ENCODE measurements at regions not wholly inside any gene's neighbourhood (a gene's known extent, or its start where the extent isn't known, plus 50 kb on each side); places are given as distances from the start of the nearest gene placed in this dataset.

DNA sequence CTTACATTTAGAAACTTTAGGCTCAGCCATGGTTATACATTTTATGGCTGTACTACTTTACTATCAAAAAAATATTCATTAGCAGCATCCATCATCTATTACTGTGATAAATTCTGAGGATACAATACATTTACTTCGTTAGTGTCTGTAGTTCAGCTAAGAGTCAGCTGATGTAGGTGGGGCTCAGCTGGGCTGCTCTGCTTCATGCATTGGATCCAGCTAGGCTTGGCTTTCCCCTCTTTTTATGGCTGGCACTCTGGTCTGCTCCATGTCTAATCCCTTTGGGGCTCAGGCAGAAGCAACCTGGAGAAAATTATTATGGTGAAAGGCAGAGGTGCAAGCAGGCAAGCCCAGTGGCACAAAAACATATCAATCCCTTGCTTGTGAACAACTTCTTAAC lies 930.1 kb upstream of the NR2F2 start:
- intact Hi-C loops (cut with micrococcal nuclease) = no loop called here
- BruUV-seq (replicated peaks) = no TSS peak

DNA sequence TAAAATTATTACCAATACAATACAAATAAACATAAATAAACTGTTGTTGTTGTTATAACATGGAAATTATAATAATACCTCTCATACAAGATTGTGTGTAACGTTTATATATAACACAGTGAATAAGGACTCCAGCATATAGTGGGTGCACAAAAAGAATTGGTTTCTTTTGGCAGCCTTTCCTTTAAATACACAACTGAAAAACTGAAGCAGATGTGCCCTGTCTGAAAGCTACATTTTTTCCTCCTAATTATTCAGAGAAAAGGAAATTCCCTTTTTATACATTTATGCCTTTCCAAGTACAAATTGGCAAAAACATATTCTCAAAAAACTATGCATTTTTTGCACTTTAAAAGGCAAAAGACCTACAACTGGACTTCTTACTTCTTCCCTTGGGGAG lies 928.9 kb upstream of the NR2F2 start:
- TF ChIP-seq, protein P1, sequence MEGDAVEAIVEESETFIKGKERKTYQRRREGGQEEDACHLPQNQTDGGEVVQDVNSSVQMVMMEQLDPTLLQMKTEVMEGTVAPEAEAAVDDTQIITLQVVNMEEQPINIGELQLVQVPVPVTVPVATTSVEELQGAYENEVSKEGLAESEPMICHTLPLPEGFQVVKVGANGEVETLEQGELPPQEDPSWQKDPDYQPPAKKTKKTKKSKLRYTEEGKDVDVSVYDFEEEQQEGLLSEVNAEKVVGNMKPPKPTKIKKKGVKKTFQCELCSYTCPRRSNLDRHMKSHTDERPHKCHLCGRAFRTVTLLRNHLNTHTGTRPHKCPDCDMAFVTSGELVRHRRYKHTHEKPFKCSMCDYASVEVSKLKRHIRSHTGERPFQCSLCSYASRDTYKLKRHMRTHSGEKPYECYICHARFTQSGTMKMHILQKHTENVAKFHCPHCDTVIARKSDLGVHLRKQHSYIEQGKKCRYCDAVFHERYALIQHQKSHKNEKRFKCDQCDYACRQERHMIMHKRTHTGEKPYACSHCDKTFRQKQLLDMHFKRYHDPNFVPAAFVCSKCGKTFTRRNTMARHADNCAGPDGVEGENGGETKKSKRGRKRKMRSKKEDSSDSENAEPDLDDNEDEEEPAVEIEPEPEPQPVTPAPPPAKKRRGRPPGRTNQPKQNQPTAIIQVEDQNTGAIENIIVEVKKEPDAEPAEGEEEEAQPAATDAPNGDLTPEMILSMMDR (IDR thresholded peaks at IDR 0.05; ENCODE audit: unreplicated experiment) = no peak
- no peak overlapping the region for H3K4me3 Mint-ChIP-seq (ENCODE audit: unreplicated experiment)
- no peak overlapping the region for H3K27ac Mint-ChIP-seq (ENCODE audit: low read depth, unreplicated experiment)
- no peaks in the 10 kb centered on the region for H3K4me1 Mint-ChIP-seq (ENCODE audit: insufficient read depth, unreplicated experiment)
- H3K27me3 Mint-ChIP-seq (ENCODE audit: insufficient read depth, unreplicated experiment) = no peaks in the 10 kb centered on the region
- H3K9me3 Mint-ChIP-seq (ENCODE audit: unreplicated experiment) = peaks cover 15% of the 10 kb centered on the region
- ChIA-PET CTCF (interaction anchor here (0.8 kb wide), 1 partner anchor 22 kb away, joined by 3 read pairs; no protein-coding TSS in a partner anchor), POLR2A (no interaction called here)
- DNase-seq (ENCODE audit: unreplicated experiment) = no peak
- intact Hi-C loops (cut with micrococcal nuclease) = no loop called here
- no peaks in the 10 kb centered on the region for H3K36me3 Mint-ChIP-seq (ENCODE audit: insufficient read depth, unreplicated experiment)
- BruUV-seq (replicated peaks) = no TSS peak

More for the DNA sequence above, 930.1 kb upstream of the NR2F2 start:
- peaks cover 15% of the 10 kb centered on the region for H3K9me3 Mint-ChIP-seq (ENCODE audit: unreplicated experiment)
- POLR2A ChIA-PET = no interaction called here
- H3K4me3 Mint-ChIP-seq (ENCODE audit: unreplicated experiment) = no peak overlapping the region
- CTCF ChIA-PET = no interaction called here
- H3K36me3 Mint-ChIP-seq (ENCODE audit: insufficient read depth, unreplicated experiment) = no peaks in the 10 kb centered on the region
- no peak for DNase-seq (ENCODE audit: unreplicated experiment)
- TF ChIP-seq, protein P1 (IDR thresholded peaks at IDR 0.05; ENCODE audit: unreplicated experiment) = no peak
- H3K4me1 Mint-ChIP-seq (ENCODE audit: insufficient read depth, unreplicated experiment) = no peaks in the 10 kb centered on the region
- no peak overlapping the region for H3K27ac Mint-ChIP-seq (ENCODE audit: low read depth, unreplicated experiment)
- no peaks in the 10 kb centered on the region for H3K27me3 Mint-ChIP-seq (ENCODE audit: insufficient read depth, unreplicated experiment)

DNA sequence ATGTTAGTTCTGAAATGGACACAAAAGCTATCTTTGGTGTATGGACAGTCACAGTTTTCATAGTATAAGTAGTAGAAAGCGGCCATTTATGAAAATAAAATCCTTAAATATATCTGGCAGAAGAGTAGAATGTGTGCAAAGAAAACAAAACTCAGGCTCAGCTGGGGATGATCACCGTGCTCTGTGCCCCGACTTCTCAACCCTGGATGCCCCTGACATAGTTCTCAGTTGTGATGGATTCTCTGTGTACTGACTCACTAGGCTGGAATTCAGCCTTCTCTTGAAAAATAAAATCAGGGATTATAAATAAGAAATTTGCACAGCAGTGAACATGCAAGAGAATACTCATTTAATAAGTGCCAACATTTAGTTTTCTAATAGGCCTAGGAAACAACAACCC lies 925.1 kb upstream of the NR2F2 start:
- TF ChIP-seq, protein P1 (IDR thresholded peaks at IDR 0.05; ENCODE audit: unreplicated experiment) = no peak
- no TSS peak for BruUV-seq (replicated peaks)
- ChIA-PET POLR2A (no interaction called here), CTCF (no interaction called here)
- H3K27ac Mint-ChIP-seq (ENCODE audit: low read depth, unreplicated experiment) = no peak overlapping the region
- H3K36me3 Mint-ChIP-seq (ENCODE audit: insufficient read depth, unreplicated experiment) = no peaks in the 10 kb centered on the region
- DNase-seq (ENCODE audit: unreplicated experiment) = no peak
- H3K27me3 Mint-ChIP-seq (ENCODE audit: insufficient read depth, unreplicated experiment) = no peaks in the 10 kb centered on the region
- intact Hi-C loops (cut with micrococcal nuclease) = no loop called here
- no peak overlapping the region for H3K4me3 Mint-ChIP-seq (ENCODE audit: unreplicated experiment)
- no peaks in the 10 kb centered on the region for H3K9me3 Mint-ChIP-seq (ENCODE audit: unreplicated experiment)
- no peaks in the 10 kb centered on the region for H3K4me1 Mint-ChIP-seq (ENCODE audit: insufficient read depth, unreplicated experiment)

DNA sequence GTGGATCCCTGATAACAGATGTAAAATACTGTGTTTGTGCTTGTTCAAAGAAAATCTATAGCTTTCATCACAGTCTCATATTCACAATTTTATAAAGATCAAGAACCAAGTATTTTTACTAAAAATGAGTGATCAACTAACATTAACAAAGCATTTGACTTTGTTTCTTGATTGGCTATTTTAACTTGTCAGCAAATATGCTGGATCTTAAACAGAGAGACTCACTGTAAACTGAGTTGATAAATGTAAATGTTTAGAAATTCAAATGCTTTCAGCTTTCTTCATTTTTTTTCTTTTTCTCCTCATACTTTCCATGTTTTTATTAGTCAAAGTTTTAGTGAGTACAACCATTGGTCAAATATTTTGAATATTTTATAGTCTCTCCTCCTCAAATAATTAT lies 923.0 kb upstream of the NR2F2 start:
- no TSS peak for BruUV-seq (replicated peaks)
- Mint-ChIP-seq H3K36me3 (ENCODE audit: insufficient read depth, unreplicated experiment) (no peaks in the 10 kb centered on the region), H3K27me3 (ENCODE audit: insufficient read depth, unreplicated experiment) (no peaks in the 10 kb centered on the region), H3K27ac (ENCODE audit: low read depth, unreplicated experiment) (no peak overlapping the region), H3K4me1 (ENCODE audit: insufficient read depth, unreplicated experiment) (no peaks in the 10 kb centered on the region), H3K4me3 (ENCODE audit: unreplicated experiment) (no peak overlapping the region), H3K9me3 (ENCODE audit: unreplicated experiment) (no peaks in the 10 kb centered on the region)
- no peak for DNase-seq (ENCODE audit: unreplicated experiment)
- intact Hi-C loops (cut with micrococcal nuclease) = no loop called here
- POLR2A ChIA-PET = no interaction called here
- TF ChIP-seq, protein P1 (IDR thresholded peaks at IDR 0.05; ENCODE audit: unreplicated experiment) = no peak
- CTCF ChIA-PET = interaction anchor here (0.6 to 1.0 kb wide), 2 partner anchors 41 to 503 kb away, joined by 3 to 4 read pairs; no protein-coding TSS in a partner anchor

Data from MCF 10A (cell line).